ENCODE measurements at regions not wholly inside any gene's neighbourhood (a gene's known extent, or its start where the extent isn't known, plus 50 kb on each side); places are given as distances from the start of the nearest gene placed in this dataset.

DNA sequence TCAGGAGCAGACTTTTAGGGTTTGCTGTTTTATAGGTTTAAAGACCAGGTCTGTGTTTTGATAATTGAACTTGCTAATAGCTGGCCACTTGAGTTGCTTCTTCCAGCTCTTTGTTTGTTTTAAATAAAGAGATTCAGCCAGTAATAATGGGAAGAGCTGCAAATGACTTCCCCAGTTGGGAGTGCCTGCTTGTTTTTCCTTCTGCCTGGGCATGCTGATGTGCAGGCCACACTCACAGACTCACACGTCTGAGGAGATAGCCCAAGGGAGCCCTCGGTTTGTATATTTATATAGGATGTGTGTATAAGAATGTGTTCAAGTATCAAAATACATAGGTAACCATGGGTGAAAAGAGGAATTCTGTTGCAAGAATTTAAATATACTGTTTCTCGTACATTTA lies 78.2 kb upstream of the BOC start:
- no peak overlapping the region for H3K27ac ChIP-seq (ENCODE audit: low read depth in 1 of 2, low read length in 2 of 2)
- no peaks in the 10 kb centered on the region for H3K9me3 ChIP-seq (ENCODE audit: control insufficient read depth in 4 of 4, low read length in 3 of 4)
- no peak overlapping the region for H3K9ac ChIP-seq (ENCODE audit: low read depth in 1 of 2, low read length in 2 of 2)
- 91% methylated on average over 3 of the region's 3 CpGs for WGBS
- H3K36me3 ChIP-seq (ENCODE audit: control insufficient read depth in 4 of 4, insufficient read depth in 3 of 4, low read depth in 1 of 4, low read length in 3 of 4): no peaks in the 10 kb centered on the region
- H3K4me3 ChIP-seq (ENCODE audit: low read depth in 1 of 3, low read length in 3 of 3): no peak overlapping the region
- no peaks in the 10 kb centered on the region for H3K27me3 ChIP-seq (ENCODE audit: control insufficient read depth in 4 of 4, insufficient read depth in 4 of 4, low read length in 3 of 4)
- no peaks in the 10 kb centered on the region for H3K4me1 ChIP-seq (ENCODE audit: control insufficient read depth in 4 of 4, insufficient read depth in 4 of 4, low read length in 3 of 4)
- TF ChIP-seq RXRA (IDR thresholded peaks at IDR 0.05) (no peak), HNF4A (conservative IDR thresholded peaks at IDR 0.05) (no peak), FOXA1 (IDR thresholded peaks at IDR 0.05) (no peak), HNF4G (IDR thresholded peaks at IDR 0.05) (no peak), JUND (IDR thresholded peaks at IDR 0.05) (no peak), FOXA2 (IDR thresholded peaks at IDR 0.05) (no peak), RAD21 (IDR thresholded peaks at IDR 0.05) (no peak), EGR1 (IDR thresholded peaks at IDR 0.05; ENCODE audit: low read depth in 2 of 2) (no peak)
- TF ChIP-seq, protein P1, sequence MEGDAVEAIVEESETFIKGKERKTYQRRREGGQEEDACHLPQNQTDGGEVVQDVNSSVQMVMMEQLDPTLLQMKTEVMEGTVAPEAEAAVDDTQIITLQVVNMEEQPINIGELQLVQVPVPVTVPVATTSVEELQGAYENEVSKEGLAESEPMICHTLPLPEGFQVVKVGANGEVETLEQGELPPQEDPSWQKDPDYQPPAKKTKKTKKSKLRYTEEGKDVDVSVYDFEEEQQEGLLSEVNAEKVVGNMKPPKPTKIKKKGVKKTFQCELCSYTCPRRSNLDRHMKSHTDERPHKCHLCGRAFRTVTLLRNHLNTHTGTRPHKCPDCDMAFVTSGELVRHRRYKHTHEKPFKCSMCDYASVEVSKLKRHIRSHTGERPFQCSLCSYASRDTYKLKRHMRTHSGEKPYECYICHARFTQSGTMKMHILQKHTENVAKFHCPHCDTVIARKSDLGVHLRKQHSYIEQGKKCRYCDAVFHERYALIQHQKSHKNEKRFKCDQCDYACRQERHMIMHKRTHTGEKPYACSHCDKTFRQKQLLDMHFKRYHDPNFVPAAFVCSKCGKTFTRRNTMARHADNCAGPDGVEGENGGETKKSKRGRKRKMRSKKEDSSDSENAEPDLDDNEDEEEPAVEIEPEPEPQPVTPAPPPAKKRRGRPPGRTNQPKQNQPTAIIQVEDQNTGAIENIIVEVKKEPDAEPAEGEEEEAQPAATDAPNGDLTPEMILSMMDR (IDR thresholded peaks at IDR 0.05; ENCODE audit: low read depth, low read length, missing input control): no peak
- TF ChIP-seq, protein P2, sequence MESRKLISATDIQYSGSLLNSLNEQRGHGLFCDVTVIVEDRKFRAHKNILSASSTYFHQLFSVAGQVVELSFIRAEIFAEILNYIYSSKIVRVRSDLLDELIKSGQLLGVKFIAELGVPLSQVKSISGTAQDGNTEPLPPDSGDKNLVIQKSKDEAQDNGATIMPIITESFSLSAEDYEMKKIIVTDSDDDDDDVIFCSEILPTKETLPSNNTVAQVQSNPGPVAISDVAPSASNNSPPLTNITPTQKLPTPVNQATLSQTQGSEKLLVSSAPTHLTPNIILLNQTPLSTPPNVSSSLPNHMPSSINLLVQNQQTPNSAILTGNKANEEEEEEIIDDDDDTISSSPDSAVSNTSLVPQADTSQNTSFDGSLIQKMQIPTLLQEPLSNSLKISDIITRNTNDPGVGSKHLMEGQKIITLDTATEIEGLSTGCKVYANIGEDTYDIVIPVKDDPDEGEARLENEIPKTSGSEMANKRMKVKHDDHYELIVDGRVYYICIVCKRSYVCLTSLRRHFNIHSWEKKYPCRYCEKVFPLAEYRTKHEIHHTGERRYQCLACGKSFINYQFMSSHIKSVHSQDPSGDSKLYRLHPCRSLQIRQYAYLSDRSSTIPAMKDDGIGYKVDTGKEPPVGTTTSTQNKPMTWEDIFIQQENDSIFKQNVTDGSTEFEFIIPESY (IDR thresholded peaks at IDR 0.05): no peak
- TF ChIP-seq, protein P3, sequence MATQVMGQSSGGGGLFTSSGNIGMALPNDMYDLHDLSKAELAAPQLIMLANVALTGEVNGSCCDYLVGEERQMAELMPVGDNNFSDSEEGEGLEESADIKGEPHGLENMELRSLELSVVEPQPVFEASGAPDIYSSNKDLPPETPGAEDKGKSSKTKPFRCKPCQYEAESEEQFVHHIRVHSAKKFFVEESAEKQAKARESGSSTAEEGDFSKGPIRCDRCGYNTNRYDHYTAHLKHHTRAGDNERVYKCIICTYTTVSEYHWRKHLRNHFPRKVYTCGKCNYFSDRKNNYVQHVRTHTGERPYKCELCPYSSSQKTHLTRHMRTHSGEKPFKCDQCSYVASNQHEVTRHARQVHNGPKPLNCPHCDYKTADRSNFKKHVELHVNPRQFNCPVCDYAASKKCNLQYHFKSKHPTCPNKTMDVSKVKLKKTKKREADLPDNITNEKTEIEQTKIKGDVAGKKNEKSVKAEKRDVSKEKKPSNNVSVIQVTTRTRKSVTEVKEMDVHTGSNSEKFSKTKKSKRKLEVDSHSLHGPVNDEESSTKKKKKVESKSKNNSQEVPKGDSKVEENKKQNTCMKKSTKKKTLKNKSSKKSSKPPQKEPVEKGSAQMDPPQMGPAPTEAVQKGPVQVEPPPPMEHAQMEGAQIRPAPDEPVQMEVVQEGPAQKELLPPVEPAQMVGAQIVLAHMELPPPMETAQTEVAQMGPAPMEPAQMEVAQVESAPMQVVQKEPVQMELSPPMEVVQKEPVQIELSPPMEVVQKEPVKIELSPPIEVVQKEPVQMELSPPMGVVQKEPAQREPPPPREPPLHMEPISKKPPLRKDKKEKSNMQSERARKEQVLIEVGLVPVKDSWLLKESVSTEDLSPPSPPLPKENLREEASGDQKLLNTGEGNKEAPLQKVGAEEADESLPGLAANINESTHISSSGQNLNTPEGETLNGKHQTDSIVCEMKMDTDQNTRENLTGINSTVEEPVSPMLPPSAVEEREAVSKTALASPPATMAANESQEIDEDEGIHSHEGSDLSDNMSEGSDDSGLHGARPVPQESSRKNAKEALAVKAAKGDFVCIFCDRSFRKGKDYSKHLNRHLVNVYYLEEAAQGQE (IDR thresholded peaks at IDR 0.05): no peak
- TF ChIP-seq, protein P4, sequence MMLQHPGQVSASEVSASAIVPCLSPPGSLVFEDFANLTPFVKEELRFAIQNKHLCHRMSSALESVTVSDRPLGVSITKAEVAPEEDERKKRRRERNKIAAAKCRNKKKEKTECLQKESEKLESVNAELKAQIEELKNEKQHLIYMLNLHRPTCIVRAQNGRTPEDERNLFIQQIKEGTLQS (IDR thresholded peaks at IDR 0.05): no peak
- no peak for DNase-seq (ENCODE audit: low spot score)

DNA sequence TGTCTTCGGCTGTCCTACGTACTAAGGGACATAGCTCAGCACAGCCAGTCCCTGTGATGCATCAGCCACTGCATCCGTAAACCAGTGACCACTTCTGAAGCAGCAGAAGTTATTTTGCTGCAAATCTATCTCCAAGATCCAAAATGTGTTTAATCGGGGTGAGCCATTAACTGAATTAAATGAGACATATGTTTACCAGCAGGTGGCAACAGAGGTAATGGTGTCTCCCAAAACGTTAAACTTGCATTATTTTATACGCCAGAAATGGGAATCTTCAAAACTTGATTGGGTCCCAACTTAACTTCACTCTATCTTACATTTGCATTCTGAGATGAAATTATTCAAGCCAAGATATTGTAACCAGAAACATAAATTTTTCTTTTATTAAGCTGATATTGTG lies 75.3 kb upstream of the BOC start:
- Histone ChIP-seq H3K27me3 (ENCODE audit: control insufficient read depth in 4 of 4, insufficient read depth in 4 of 4, low read length in 3 of 4) (no peaks in the 10 kb centered on the region), H3K4me1 (ENCODE audit: control insufficient read depth in 4 of 4, insufficient read depth in 4 of 4, low read length in 3 of 4) (peaks cover 0 to 1% (median 0%) of the 10 kb centered on the region in 4 donors), H3K4me3 (ENCODE audit: low read depth in 1 of 3, low read length in 3 of 3) (no peak overlapping the region), H3K27ac (ENCODE audit: low read depth in 1 of 2, low read length in 2 of 2) (no peak overlapping the region), H3K9me3 (ENCODE audit: control insufficient read depth in 4 of 4, low read length in 3 of 4) (no peaks in the 10 kb centered on the region), H3K9ac (ENCODE audit: low read depth in 1 of 2, low read length in 2 of 2) (no peak overlapping the region), H3K36me3 (ENCODE audit: control insufficient read depth in 4 of 4, insufficient read depth in 3 of 4, low read depth in 1 of 4, low read length in 3 of 4) (no peaks in the 10 kb centered on the region)
- WGBS: 45% methylated on average over 6 of the region's 6 CpGs
- DNase-seq (ENCODE audit: low spot score): no peak
- TF ChIP-seq JUND (IDR thresholded peaks at IDR 0.05): no peak
- TF ChIP-seq YY1 (IDR thresholded peaks at IDR 0.05): peak; percentile 36
- no peak for TF ChIP-seq HNF4A (conservative IDR thresholded peaks at IDR 0.05)
- peak; percentile 70 to 78 for TF ChIP-seq RAD21 (IDR thresholded peaks at IDR 0.05)
- TF ChIP-seq, protein P4 (IDR thresholded peaks at IDR 0.05): no peak
- no peak for TF ChIP-seq HNF4G (IDR thresholded peaks at IDR 0.05)
- no peak for TF ChIP-seq TAF1 (conservative IDR thresholded peaks at IDR 0.05)
- no peak for TF ChIP-seq SP1 (IDR thresholded peaks at IDR 0.05)
- TF ChIP-seq, protein P3 (IDR thresholded peaks at IDR 0.05): no peak
- TF ChIP-seq, protein P1 (IDR thresholded peaks at IDR 0.05; ENCODE audit: low read depth, low read length, missing input control): peak; percentile 49
- no peak for TF ChIP-seq GABPA (IDR thresholded peaks at IDR 0.05 in 1 of 2, conservative IDR thresholded peaks at IDR 0.05 in 1 of 2)
- TF ChIP-seq FOXA2 (IDR thresholded peaks at IDR 0.05): no peak
- no peak for TF ChIP-seq EGR1 (IDR thresholded peaks at IDR 0.05; ENCODE audit: low read depth in 2 of 2)
- TF ChIP-seq RXRA (IDR thresholded peaks at IDR 0.05): no peak
